ENCODE measurements at regions not wholly inside any gene's neighbourhood (a gene's known extent, or its start where the extent isn't known, plus 50 kb on each side); places are given as distances from the start of the nearest gene placed in this dataset.

GRCh38 chr5:171580502-171581265, 161.2 kb downstream of the FGF18 start:
- dilution Hi-C loops (cut with HindIII; ENCODE audit: low sequenced_read_pairs, unreplicated experiment) (no loop called here), intact Hi-C loops (cut with micrococcal nuclease) (no loop called here), in situ Hi-C loops (cut with MboI; ENCODE audit: low sequenced_read_pairs) (no loop called here)
- no peak overlapping the region for H2AK9ac ChIP-seq (replicated peaks; ENCODE audit: low read depth, low read length, poor library complexity)
- peaks cover 1% of the 10 kb centered on the region; the same call in 1 of the 2 replicates for H3K9me3 ChIP-seq (ENCODE audit: control insufficient read depth, insufficient read depth, low read length)
- no peak overlapping the region for H2BK5ac ChIP-seq (ENCODE audit: low read depth, low read length, poor library complexity, severe bottlenecking)
- H3K27ac ChIP-seq (ENCODE audit: insufficient read depth, low read length), result no peak overlapping the region
- H3K4me1 ChIP-seq (ENCODE audit: control insufficient read depth, insufficient read depth, low read length), result no peaks in the 10 kb centered on the region
- no peak overlapping the region for H3K14ac ChIP-seq (replicated peaks; ENCODE audit: low read depth, low read length)
- no peaks in the 10 kb centered on the region for H3K36me3 ChIP-seq (ENCODE audit: control insufficient read depth, insufficient read depth, low read length)
- no peak overlapping the region for H3K18ac ChIP-seq (ENCODE audit: low read depth, low read length)
- TF ChIP-seq NFE2L2 (IDR thresholded peaks at IDR 0.05; ENCODE audit: low read depth, low read length) (no peak), MXI1 (IDR thresholded peaks at IDR 0.05; ENCODE audit: borderline replicate concordance, low read depth, low read length) (no peak), MAZ (IDR thresholded peaks at IDR 0.05; ENCODE audit: borderline replicate concordance, low read depth, low read length) (no peak), MAFK (IDR thresholded peaks at IDR 0.05; ENCODE audit: low read depth, low read length) (no peak)
- peak; percentile 52 for DNase-seq
- no peak overlapping the region for H4K91ac ChIP-seq (ENCODE audit: insufficient read depth, low read depth, low read length)
- H2BK120ac ChIP-seq (ENCODE audit: low read depth, low read length), result no peak overlapping the region
- H3K56ac ChIP-seq (ENCODE audit: extremely low read depth, insufficient read depth, low read length), result no peak overlapping the region
- H3K79me1 ChIP-seq (ENCODE audit: low read depth in 1 of 2, low read length in 2 of 2), result no peaks in the 10 kb centered on the region
- H3K9ac ChIP-seq (ENCODE audit: low read depth, low read length), result no peak overlapping the region
- no peak overlapping the region for H2BK20ac ChIP-seq (ENCODE audit: low read depth, low read length)
- H3K4me2 ChIP-seq (ENCODE audit: low read depth, low read length), result no peak overlapping the region
- H2AFZ ChIP-seq (replicated peaks; ENCODE audit: low read length, poor library complexity), result no peak overlapping the region
- POLR2A ChIA-PET (ENCODE audit: unreplicated experiment), result no interaction called here
- no peaks in the 10 kb centered on the region for H4K20me1 ChIP-seq (ENCODE audit: insufficient read depth, low read length)
- no peak overlapping the region for H3K23ac ChIP-seq (ENCODE audit: low read depth, low read length)
- H2BK15ac ChIP-seq (ENCODE audit: low read depth, low read length), result no peak overlapping the region
- WGBS, 2 experiments (ENCODE audit: extremely low coverage in 2 of 2, insufficient read length in 1 of 2), result 67% methylated on average over 1 of the region's 9 CpGs; no CpG with 5 or more reads in 1 of the 2 experiments
- H4K8ac ChIP-seq (ENCODE audit: low read depth in 2 of 2, low read length in 2 of 2), result no peak overlapping the region
- CTCF ChIA-PET, result interaction anchor here (0.6 kb wide), 1 partner anchor 173 kb away, joined by 7 read pairs; no protein-coding TSS in a partner anchor
- ATAC-seq (ENCODE audit: low read depth), result peak; percentile 69
- peaks cover 19% of the 10 kb centered on the region for H3K27me3 ChIP-seq (ENCODE audit: control insufficient read depth, insufficient read depth, low read length)
- no peak overlapping the region for H3K4ac ChIP-seq (ENCODE audit: low read depth, low read length)
- H4K5ac ChIP-seq (ENCODE audit: low read depth, low read length), result no peak overlapping the region
- BruUV-seq (replicated peaks), result no TSS peak
- H3K4me3 ChIP-seq (ENCODE audit: insufficient read depth, low read depth, low read length), result no peak overlapping the region
- H2AK5ac ChIP-seq (ENCODE audit: low read depth, low read length), result no peak overlapping the region
- H3K9me1 ChIP-seq (ENCODE audit: insufficient read depth, low read length), result no peaks in the 10 kb centered on the region
